ENCODE measurements at regions not wholly inside any gene's neighbourhood (a gene's known extent, or its start where the extent isn't known, plus 50 kb on each side); places are given as distances from the start of the nearest gene placed in this dataset.

GRCh38 chr3:76986876-76987474 lies 52.9 kb upstream of the ROBO2 start:
- H2AFZ ChIP-seq = no peak overlapping the region
- H3K79me2 ChIP-seq (ENCODE audit: low read depth) = no peaks in the 10 kb centered on the region
- intact Hi-C loops (cut with micrococcal nuclease; ENCODE audit: unreplicated experiment) = no loop called here
- H3K4me1 ChIP-seq (replicated peaks; ENCODE audit: insufficient read depth) = no peaks in the 10 kb centered on the region
- TF ChIP-seq EZH2 (IDR thresholded peaks at IDR 0.05; ENCODE audit: low read depth) = no peak
- TF ChIP-seq, protein P1, sequence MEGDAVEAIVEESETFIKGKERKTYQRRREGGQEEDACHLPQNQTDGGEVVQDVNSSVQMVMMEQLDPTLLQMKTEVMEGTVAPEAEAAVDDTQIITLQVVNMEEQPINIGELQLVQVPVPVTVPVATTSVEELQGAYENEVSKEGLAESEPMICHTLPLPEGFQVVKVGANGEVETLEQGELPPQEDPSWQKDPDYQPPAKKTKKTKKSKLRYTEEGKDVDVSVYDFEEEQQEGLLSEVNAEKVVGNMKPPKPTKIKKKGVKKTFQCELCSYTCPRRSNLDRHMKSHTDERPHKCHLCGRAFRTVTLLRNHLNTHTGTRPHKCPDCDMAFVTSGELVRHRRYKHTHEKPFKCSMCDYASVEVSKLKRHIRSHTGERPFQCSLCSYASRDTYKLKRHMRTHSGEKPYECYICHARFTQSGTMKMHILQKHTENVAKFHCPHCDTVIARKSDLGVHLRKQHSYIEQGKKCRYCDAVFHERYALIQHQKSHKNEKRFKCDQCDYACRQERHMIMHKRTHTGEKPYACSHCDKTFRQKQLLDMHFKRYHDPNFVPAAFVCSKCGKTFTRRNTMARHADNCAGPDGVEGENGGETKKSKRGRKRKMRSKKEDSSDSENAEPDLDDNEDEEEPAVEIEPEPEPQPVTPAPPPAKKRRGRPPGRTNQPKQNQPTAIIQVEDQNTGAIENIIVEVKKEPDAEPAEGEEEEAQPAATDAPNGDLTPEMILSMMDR (conservative IDR thresholded peaks at IDR 0.05) = no peak
- no peaks in the 10 kb centered on the region for H3K9me3 ChIP-seq (ENCODE audit: insufficient read depth, low read depth)
- no peak overlapping the region for H3K4me3 ChIP-seq
- H3K9me2 ChIP-seq (ENCODE audit: insufficient read depth) = no peaks in the 10 kb centered on the region
- no peaks in the 10 kb centered on the region for H3K36me3 ChIP-seq (ENCODE audit: low read depth)
- no peak overlapping the region for H3K4me2 ChIP-seq
- ChIA-PET POLR2A (ENCODE audit: unreplicated experiment) (interaction anchor here (0.5 kb wide), 1 partner anchor 271 kb away, joined by 6 read pairs; no protein-coding TSS in a partner anchor), CTCF (no interaction called here)
- BruUV-seq (replicated peaks) = no TSS peak
- H3K27ac ChIP-seq = no peak overlapping the region
- no peaks in the 10 kb centered on the region for H3F3A ChIP-seq (ENCODE audit: insufficient read depth, low read depth)
- DNase-seq = no peak
- no peaks in the 10 kb centered on the region for H3K27me3 ChIP-seq (ENCODE audit: insufficient read depth, low read depth)
- no peaks in the 10 kb centered on the region for H4K20me1 ChIP-seq (ENCODE audit: insufficient read depth)

Data from PC-9 (cell line).